Activated CD8-positive, alpha-beta memory T cell treated with anti-CD3 and anti-CD28 coated beads, Interleukin-2, amount 10 ng/mL, durations not matched to agents 7 days and 5 days (primary cell): ENCODE measurements at regions not wholly inside any gene's neighbourhood (a gene's known extent, or its start where the extent isn't known, plus 50 kb on each side); places are given as distances from the start of the nearest gene placed in this dataset.

ENCODE experiments used
- ATAC-seq: fragments of 150-1000 bp; cut with Tn5 transposase; one replicate; pipeline ENCODE4 v1.10.0; 2021; ENCODE audit warnings: moderate library complexity
- CTCF ChIA-PET: fragments of 350-600 bp; sonication (Branson Sonifier 250); formaldehyde crosslinking; loops from one replicate; lab custom pipeline; 2021; ENCODE audit warnings: antibody characterized with exemption; lab: Charles Lee
- DNase-seq: peaks from one replicate; pipeline ENCODE4 v3.0.0-alpha.2; 2020
- H3K27ac Mint-ChIP-seq: one replicate; pipeline ENCODE4 v1.8.0; 2021; ENCODE audit warnings: mild to moderate bottlenecking, mixed read lengths
- H3K27me3 Mint-ChIP-seq: one replicate; pipeline ENCODE4 v1.8.0; 2021; ENCODE audit warnings: mixed read lengths
- H3K36me3 Mint-ChIP-seq: one replicate; pipeline ENCODE4 v1.8.0; 2021; ENCODE audit warnings: mild to moderate bottlenecking, mixed read lengths
- H3K4me1 Mint-ChIP-seq: one replicate; pipeline ENCODE4 v1.8.0; 2021; ENCODE audit warnings: mixed read lengths
- H3K4me3 Mint-ChIP-seq: one replicate; pipeline ENCODE4 v1.8.0; 2021; ENCODE audit warnings: mild to moderate bottlenecking, moderate library complexity, mixed read lengths
- H3K9me3 Mint-ChIP-seq: one replicate; pipeline ENCODE4 v1.8.0; 2022; ENCODE audit warnings: low read depth, mixed read lengths

GRCh38 chr5:129358069-129358468, 102.0 kb upstream of the ADAMTS19 start:
- ATAC-seq (no peak), DNase-seq (no peak)
- H3K27me3 Mint-ChIP-seq = no peaks in the 10 kb centered on the region
- no peak overlapping the region for H3K4me3 Mint-ChIP-seq
- CTCF ChIA-PET = no interaction called here
- no peaks in the 10 kb centered on the region for H3K36me3 Mint-ChIP-seq
- H3K4me1 Mint-ChIP-seq = no peaks in the 10 kb centered on the region
- H3K9me3 Mint-ChIP-seq = no peaks in the 10 kb centered on the region
- H3K27ac Mint-ChIP-seq = no peak overlapping the region

- Mint-ChIP-seq H3K36me3 (no peaks in the 10 kb centered on the region), H3K9me3 (no peaks in the 10 kb centered on the region), H3K27me3 (no peaks in the 10 kb centered on the region), H3K27ac (no peak overlapping the region), H3K4me1 (no peaks in the 10 kb centered on the region), H3K4me3 (no peak overlapping the region)
- ATAC-seq = no peak
- no peak for DNase-seq
- CTCF ChIA-PET = interaction anchor here (0.8 kb wide), 1 partner anchor 8 kb away, joined by 3 read pairs; no protein-coding TSS in a partner anchor
These were observed 100.6 kb upstream of the ADAMTS19 start for GRCh38 chr5:129359450-129359849.

- DNase-seq (no peak), ATAC-seq (no peak)
- Mint-ChIP-seq H3K9me3 (no peaks in the 10 kb centered on the region), H3K4me3 (no peak overlapping the region), H3K36me3 (no peaks in the 10 kb centered on the region), H3K27ac (no peak overlapping the region), H3K4me1 (no peaks in the 10 kb centered on the region), H3K27me3 (no peaks in the 10 kb centered on the region)
- CTCF ChIA-PET = no interaction called here
These were observed 98.6 kb upstream of the ADAMTS19 start for GRCh38 chr5:129361441-129362025.

GRCh38 chr5:129362456-129362855, 97.6 kb upstream of the ADAMTS19 start:
- CTCF ChIA-PET = no interaction called here
- H3K27ac Mint-ChIP-seq = no peak overlapping the region
- no peaks in the 10 kb centered on the region for H3K4me1 Mint-ChIP-seq
- ATAC-seq (no peak), DNase-seq (no peak)
- H3K36me3 Mint-ChIP-seq = no peaks in the 10 kb centered on the region
- no peaks in the 10 kb centered on the region for H3K27me3 Mint-ChIP-seq
- H3K9me3 Mint-ChIP-seq = no peaks in the 10 kb centered on the region
- H3K4me3 Mint-ChIP-seq = no peak overlapping the region

GRCh38 chr5:129363991-129364390, 96.1 kb upstream of the ADAMTS19 start:
- H3K4me1 Mint-ChIP-seq = no peaks in the 10 kb centered on the region
- H3K36me3 Mint-ChIP-seq = no peaks in the 10 kb centered on the region
- H3K4me3 Mint-ChIP-seq = no peak overlapping the region
- H3K27ac Mint-ChIP-seq = no peak overlapping the region
- ATAC-seq (no peak), DNase-seq (no peak)
- CTCF ChIA-PET = no interaction called here
- no peaks in the 10 kb centered on the region for H3K9me3 Mint-ChIP-seq
- H3K27me3 Mint-ChIP-seq = no peaks in the 10 kb centered on the region

- Mint-ChIP-seq H3K9me3 (no peaks in the 10 kb centered on the region), H3K27me3 (no peaks in the 10 kb centered on the region), H3K36me3 (no peaks in the 10 kb centered on the region), H3K27ac (no peak overlapping the region), H3K4me1 (no peaks in the 10 kb centered on the region), H3K4me3 (no peak overlapping the region)
- DNase-seq = no peak
- CTCF ChIA-PET = interaction anchor here (0.9 kb wide), 1 partner anchor 9 kb away, joined by 3 read pairs; no protein-coding TSS in a partner anchor
- no peak for ATAC-seq
These were observed 92.2 kb upstream of the ADAMTS19 start for GRCh38 chr5:129367883-129368282.

GRCh38 chr5:129372025-129372424, 88.1 kb upstream of the ADAMTS19 start:
- H3K4me1 Mint-ChIP-seq = no peaks in the 10 kb centered on the region
- H3K27ac Mint-ChIP-seq = no peak overlapping the region
- ATAC-seq = no peak
- no peaks in the 10 kb centered on the region for H3K36me3 Mint-ChIP-seq
- H3K4me3 Mint-ChIP-seq = no peak overlapping the region
- CTCF ChIA-PET = no interaction called here
- H3K27me3 Mint-ChIP-seq = no peaks in the 10 kb centered on the region
- no peaks in the 10 kb centered on the region for H3K9me3 Mint-ChIP-seq
- no peak for DNase-seq

- Mint-ChIP-seq H3K27me3 (no peaks in the 10 kb centered on the region), H3K4me1 (no peaks in the 10 kb centered on the region), H3K36me3 (no peaks in the 10 kb centered on the region), H3K4me3 (no peak overlapping the region), H3K27ac (no peak overlapping the region), H3K9me3 (no peaks in the 10 kb centered on the region)
- CTCF ChIA-PET = no interaction called here
- DNase-seq = no peak
- ATAC-seq = no peak
These were observed 82.6 kb upstream of the ADAMTS19 start for GRCh38 chr5:129377504-129377903.

- DNase-seq = no peak
- no peak overlapping the region for H3K4me3 Mint-ChIP-seq
- H3K36me3 Mint-ChIP-seq = no peaks in the 10 kb centered on the region
- no peaks in the 10 kb centered on the region for H3K9me3 Mint-ChIP-seq
- ATAC-seq = no peak
- no peak overlapping the region for H3K27ac Mint-ChIP-seq
- no peaks in the 10 kb centered on the region for H3K27me3 Mint-ChIP-seq
- no peaks in the 10 kb centered on the region for H3K4me1 Mint-ChIP-seq
- CTCF ChIA-PET = no interaction called here
These were observed 81.1 kb upstream of the ADAMTS19 start for GRCh38 chr5:129378961-129379360.

GRCh38 chr5:129379406-129379805, 80.7 kb upstream of the ADAMTS19 start:
- Mint-ChIP-seq H3K4me1 (no peaks in the 10 kb centered on the region), H3K4me3 (no peak overlapping the region), H3K36me3 (no peaks in the 10 kb centered on the region), H3K27me3 (no peaks in the 10 kb centered on the region), H3K9me3 (no peaks in the 10 kb centered on the region), H3K27ac (no peak overlapping the region)
- ATAC-seq = no peak
- CTCF ChIA-PET = no interaction called here
- no peak for DNase-seq

- Mint-ChIP-seq H3K27me3 (no peaks in the 10 kb centered on the region), H3K4me1 (no peaks in the 10 kb centered on the region), H3K4me3 (no peak overlapping the region), H3K9me3 (no peaks in the 10 kb centered on the region), H3K27ac (no peak overlapping the region), H3K36me3 (no peaks in the 10 kb centered on the region)
- DNase-seq (no peak), ATAC-seq (no peak)
- CTCF ChIA-PET = no interaction called here
These were observed 77.0 kb upstream of the ADAMTS19 start for GRCh38 chr5:129382921-129383672.

- Mint-ChIP-seq H3K27ac (no peak overlapping the region), H3K36me3 (no peaks in the 10 kb centered on the region), H3K4me3 (no peak overlapping the region), H3K4me1 (no peaks in the 10 kb centered on the region), H3K9me3 (no peaks in the 10 kb centered on the region), H3K27me3 (no peaks in the 10 kb centered on the region)
- no peak for DNase-seq
- CTCF ChIA-PET = no interaction called here
- ATAC-seq = no peak
These were observed 75.9 kb upstream of the ADAMTS19 start for GRCh38 chr5:129384193-129384592.

- Mint-ChIP-seq H3K4me3 (no peak overlapping the region), H3K36me3 (no peaks in the 10 kb centered on the region), H3K9me3 (no peaks in the 10 kb centered on the region), H3K27ac (no peak overlapping the region), H3K27me3 (no peaks in the 10 kb centered on the region), H3K4me1 (no peaks in the 10 kb centered on the region)
- DNase-seq = no peak
- no peak for ATAC-seq
- CTCF ChIA-PET = no interaction called here
These were observed 75.4 kb upstream of the ADAMTS19 start for GRCh38 chr5:129384736-129385135.

- ATAC-seq = no peak
- H3K4me1 Mint-ChIP-seq = no peaks in the 10 kb centered on the region
- H3K27ac Mint-ChIP-seq = no peak overlapping the region
- no peaks in the 10 kb centered on the region for H3K27me3 Mint-ChIP-seq
- no peak for DNase-seq
- no peaks in the 10 kb centered on the region for H3K36me3 Mint-ChIP-seq
- no peaks in the 10 kb centered on the region for H3K9me3 Mint-ChIP-seq
- H3K4me3 Mint-ChIP-seq = no peak overlapping the region
- CTCF ChIA-PET = no interaction called here
These were observed 72.2 kb upstream of the ADAMTS19 start for GRCh38 chr5:129387944-129388343.
